GM12878 (cell line): ENCODE measurements at regions not wholly inside any gene's neighbourhood (a gene's known extent, or its start where the extent isn't known, plus 50 kb on each side); places are given as distances from the start of the nearest gene placed in this dataset.

ENCODE experiments used
- ATAC-seq: fragments of 200-7000 bp; cut with Tn5 transposase; 3 replicates; pipeline ENCODE4 v1.9.1; 2020; ENCODE audit warnings: mild to moderate bottlenecking, moderate library complexity
- BruUV-seq: library from RNA; stranded (reverse); fragments of 400-500 nt; replicated peaks from 2 replicates; lab custom pipeline; 2021; lab: Mats Ljungman, UMichigan
- CTCF ChIA-PET: fragments of 300-600 bp; sonication (Branson Sonifier 250); formaldehyde crosslinking; extraction: SDS; loops from one replicate; lab custom pipeline; 2021; ENCODE audit warnings: inconsistent platforms; lab: Yijun Ruan, JAX
- POLR2A ChIA-PET: fragments of 350-600 bp; formaldehyde crosslinking; extraction: SDS; loops from one replicate; lab custom pipeline; 2021; ENCODE audit warnings: inconsistent platforms; lab: Charles Lee
- RAD21 ChIA-PET: fragments of 300-600 bp; sonication (Branson Sonifier 250); formaldehyde crosslinking; loops from one replicate; lab custom pipeline; 2023; ENCODE audit warnings: antibody characterized with exemption; ENCODE audit not compliant: unreplicated experiment; lab: Charles Lee
- SMC1A ChIA-PET: fragments of 300-600 bp; sonication (Branson Sonifier 250); formaldehyde crosslinking; loops from one replicate; lab custom pipeline; 2023; ENCODE audit not compliant: unreplicated experiment, uncharacterized antibody; lab: Charles Lee
- DNase-seq: peaks from one replicate; pipeline ENCODE4 v3.0.0-alpha.2; 2011; ENCODE audit warnings: low read depth, low spot score
- FAIRE-seq: peaks from 3 replicates; lab custom pipeline; 2011; peaks lifted over from hg19 to GRCh38; lab: Jason Lieb, UNC
- H2AFZ ChIP-seq: 2 replicates; pipeline ENCODE4 v1.6.0; 2011; ENCODE audit warnings: low read depth, low read length, control low read depth; ENCODE audit not compliant: control insufficient read depth
- H3K27ac ChIP-seq: 2 replicates; pipeline ENCODE4 v1.5.1; 2011; ENCODE audit warnings: control low read depth; ENCODE audit not compliant: control insufficient read depth, insufficient read depth
- H3K27me3 ChIP-seq, 2 experiments: replicated peaks in 1 of 2; 2 replicates each; pipeline versions ENCODE4 v1.6.0 to v1.6.1; 2011; ENCODE audit warnings: low read length in 1 of 2; ENCODE audit not compliant: control insufficient read depth in 2 of 2, insufficient read depth in 2 of 2
- H3K36me3 ChIP-seq, 2 experiments: 2 replicates each; pipeline ENCODE4 v1.5.1; 2011; ENCODE audit warnings: low read length in 1 of 2; ENCODE audit not compliant: control insufficient read depth in 2 of 2, insufficient read depth in 2 of 2
- H3K4me1 ChIP-seq: 2 replicates; pipeline ENCODE4 v1.6.1; 2011; ENCODE audit warnings: mild to moderate bottlenecking, low read length, moderate library complexity, mixed read lengths; ENCODE audit not compliant: control insufficient read depth, insufficient read depth
- H3K4me2 ChIP-seq: 2 replicates; pipeline ENCODE4 v1.6.0; 2011; ENCODE audit warnings: control low read depth; ENCODE audit not compliant: control insufficient read depth, insufficient read depth
- H3K4me3 ChIP-seq: fragments of 200-600 bp; sonication (generic); 2 replicates; pipeline ENCODE4 v1.5.1; 2016
- H3K79me2 ChIP-seq: 2 replicates; pipeline ENCODE4 v1.6.0; 2011; ENCODE audit warnings: low read length; ENCODE audit not compliant: control insufficient read depth, insufficient read depth
- H3K9ac ChIP-seq: 2 replicates; pipeline ENCODE4 v1.8.0; 2011; ENCODE audit warnings: low read length, control low read depth, mixed read lengths; ENCODE audit not compliant: control insufficient read depth, insufficient read depth
- H3K9me3 ChIP-seq: replicated peaks from 3 replicates; pipeline ENCODE4 v1.5.1; 2011; ENCODE audit warnings: mild to moderate bottlenecking, low read length; ENCODE audit not compliant: control insufficient read depth, insufficient read depth
- H4K20me1 ChIP-seq: 2 replicates; pipeline ENCODE4 v1.6.0; 2011; ENCODE audit not compliant: control insufficient read depth, insufficient read depth
- CBX5 ChIP-seq: sonication (generic); IDR thresholded peaks from 2 replicates; pipeline ENCODE4 v1.6.1; 2016; ENCODE audit warnings: low read depth, moderate library complexity, mild to moderate bottlenecking, inconsistent platforms
- HDAC6 ChIP-seq: fragments of 200-600 bp; sonication (generic); IDR thresholded peaks from one replicate; pipeline ENCODE4 v1.8.0; 2017; ENCODE audit warnings: antibody characterized with exemption; ENCODE audit not compliant: unreplicated experiment
- IRF4 ChIP-seq: IDR thresholded peaks from 2 replicates; pipeline ENCODE4 v1.6.1; 2011; ENCODE audit warnings: low read depth, low read length
- NFXL1 ChIP-seq: fragments of 450-650 bp; IDR thresholded peaks from 2 replicates; pipeline ENCODE4 v1.6.1; 2017; ENCODE audit warnings: antibody characterized with exemption, mild to moderate bottlenecking, borderline replicate concordance
- RFX5 ChIP-seq: IDR thresholded peaks from 2 replicates; pipeline ENCODE4 v1.6.1; 2011; ENCODE audit warnings: low read depth, low read length, improper control_type of control experiment
- SIX5 ChIP-seq: IDR thresholded peaks from 2 replicates; pipeline ENCODE4 v1.6.1; 2011; ENCODE audit warnings: mild to moderate bottlenecking, low read depth, low read length, moderate library complexity; ENCODE audit not compliant: severe bottlenecking
- SMARCA5 ChIP-seq: fragments of 450-650 bp; IDR thresholded peaks from 2 replicates; pipeline ENCODE4 v1.6.1; 2017; ENCODE audit warnings: mild to moderate bottlenecking
- STAT3 ChIP-seq: IDR thresholded peaks from 2 replicates; pipeline ENCODE4 v1.6.1; 2011; ENCODE audit warnings: low read depth, low read length, improper control_type of control experiment
- TBL1XR1 ChIP-seq: IDR thresholded peaks from 2 replicates; pipeline ENCODE4 v1.6.1; 2012; ENCODE audit warnings: low read depth, low read length, improper control_type of control experiment
- YBX1 ChIP-seq: fragments of 450-650 bp; IDR thresholded peaks from 2 replicates; pipeline ENCODE4 v1.6.1; 2016; ENCODE audit warnings: antibody characterized with exemption
- WGBS: methylation state at CpG from one replicate; pipeline ENCODE4 v1.1.6; 2016; ENCODE audit warnings: low lambda C conversion rate; ENCODE audit not compliant: insufficient replicate concordance, insufficient coverage; ENCODE audit errors: missing lambda C conversion rate; 5-methylcytosine and 5-hydroxymethylcytosine counted together
- in situ Hi-C: fragments of 300-500 bp; cut with MboI; formaldehyde crosslinking; loops from 9 replicates; pipeline ENCODE4 v1.14.3; 2018; ENCODE audit warnings: mixed read lengths
- intact Hi-C: fragments of 100-400 bp; cut with micrococcal nuclease; formaldehyde crosslinking; loops from one replicate; pipeline ENCODE4 v1.14.2; 2022; ENCODE audit not compliant: unreplicated experiment
- TF ChIP-seq, protein P1 (sequence below): fragments of 450-650 bp; formaldehyde crosslinking; IDR thresholded peaks from 2 replicates; pipeline ENCODE4 v1.4.0; 2020; ENCODE audit warnings: mild to moderate bottlenecking, moderate library complexity
- TF ChIP-seq, protein P2 (sequence below): IDR thresholded peaks from 2 replicates; pipeline ENCODE4 v1.6.1; 2012; ENCODE audit warnings: low read depth, low read length, improper control_type of control experiment
- TF ChIP-seq, protein P3 (sequence below): IDR thresholded peaks from 2 replicates; pipeline ENCODE4 v1.6.1; 2011; ENCODE audit warnings: low read depth, low read length, improper control_type of control experiment, borderline replicate concordance
- TF ChIP-seq, protein P4 (sequence below): IDR thresholded peaks from 2 replicates; pipeline ENCODE4 v1.6.1; 2012; ENCODE audit warnings: low read length, inconsistent platforms

DNA sequence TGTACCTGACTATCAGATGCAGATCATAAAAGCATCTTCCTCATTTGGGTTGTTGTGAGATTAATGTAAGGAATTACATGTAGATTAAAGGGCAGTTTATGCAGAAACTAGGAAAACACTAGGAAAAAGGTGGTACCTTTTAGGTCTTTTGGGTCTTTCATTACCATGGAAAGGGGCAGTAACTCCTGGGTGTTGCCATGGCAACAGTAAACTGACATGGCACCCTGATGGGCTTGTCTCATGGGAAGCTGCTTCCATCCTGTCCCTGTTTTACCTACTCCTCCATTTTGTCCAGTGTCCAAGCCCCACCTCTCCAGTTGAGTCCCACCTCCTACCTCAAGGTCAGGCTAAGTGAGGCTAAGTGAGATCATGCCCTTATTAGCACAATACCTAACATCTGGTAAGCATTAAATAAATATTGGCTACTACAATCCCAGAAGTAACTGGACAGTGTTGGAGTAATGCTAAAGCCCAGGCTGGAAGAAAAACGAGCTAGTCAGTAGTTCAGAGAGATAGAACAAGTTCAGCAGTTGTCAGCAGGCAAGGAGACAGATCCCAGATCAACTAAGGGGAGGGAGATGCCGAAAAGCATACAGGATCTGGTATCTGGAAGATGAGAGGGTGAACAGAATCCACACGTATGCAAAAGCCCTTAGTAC lies 240.0 kb upstream of the AUTS2 start (continued):
- TF ChIP-seq, protein P1, sequence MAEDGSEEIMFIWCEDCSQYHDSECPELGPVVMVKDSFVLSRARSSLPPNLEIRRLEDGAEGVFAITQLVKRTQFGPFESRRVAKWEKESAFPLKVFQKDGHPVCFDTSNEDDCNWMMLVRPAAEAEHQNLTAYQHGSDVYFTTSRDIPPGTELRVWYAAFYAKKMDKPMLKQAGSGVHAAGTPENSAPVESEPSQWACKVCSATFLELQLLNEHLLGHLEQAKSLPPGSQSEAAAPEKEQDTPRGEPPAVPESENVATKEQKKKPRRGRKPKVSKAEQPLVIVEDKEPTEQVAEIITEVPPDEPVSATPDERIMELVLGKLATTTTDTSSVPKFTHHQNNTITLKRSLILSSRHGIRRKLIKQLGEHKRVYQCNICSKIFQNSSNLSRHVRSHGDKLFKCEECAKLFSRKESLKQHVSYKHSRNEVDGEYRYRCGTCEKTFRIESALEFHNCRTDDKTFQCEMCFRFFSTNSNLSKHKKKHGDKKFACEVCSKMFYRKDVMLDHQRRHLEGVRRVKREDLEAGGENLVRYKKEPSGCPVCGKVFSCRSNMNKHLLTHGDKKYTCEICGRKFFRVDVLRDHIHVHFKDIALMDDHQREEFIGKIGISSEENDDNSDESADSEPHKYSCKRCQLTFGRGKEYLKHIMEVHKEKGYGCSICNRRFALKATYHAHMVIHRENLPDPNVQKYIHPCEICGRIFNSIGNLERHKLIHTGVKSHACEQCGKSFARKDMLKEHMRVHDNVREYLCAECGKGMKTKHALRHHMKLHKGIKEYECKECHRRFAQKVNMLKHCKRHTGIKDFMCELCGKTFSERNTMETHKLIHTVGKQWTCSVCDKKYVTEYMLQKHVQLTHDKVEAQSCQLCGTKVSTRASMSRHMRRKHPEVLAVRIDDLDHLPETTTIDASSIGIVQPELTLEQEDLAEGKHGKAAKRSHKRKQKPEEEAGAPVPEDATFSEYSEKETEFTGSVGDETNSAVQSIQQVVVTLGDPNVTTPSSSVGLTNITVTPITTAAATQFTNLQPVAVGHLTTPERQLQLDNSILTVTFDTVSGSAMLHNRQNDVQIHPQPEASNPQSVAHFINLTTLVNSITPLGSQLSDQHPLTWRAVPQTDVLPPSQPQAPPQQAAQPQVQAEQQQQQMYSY (CRISPR knock-in tag), result no peak
- TF ChIP-seq TBL1XR1 (no peak), SIX5 (no peak), YBX1 (no peak), SMARCA5 (no peak), STAT3 (no peak)
- TF ChIP-seq, all 136 proteins: peak for 0

DNA sequence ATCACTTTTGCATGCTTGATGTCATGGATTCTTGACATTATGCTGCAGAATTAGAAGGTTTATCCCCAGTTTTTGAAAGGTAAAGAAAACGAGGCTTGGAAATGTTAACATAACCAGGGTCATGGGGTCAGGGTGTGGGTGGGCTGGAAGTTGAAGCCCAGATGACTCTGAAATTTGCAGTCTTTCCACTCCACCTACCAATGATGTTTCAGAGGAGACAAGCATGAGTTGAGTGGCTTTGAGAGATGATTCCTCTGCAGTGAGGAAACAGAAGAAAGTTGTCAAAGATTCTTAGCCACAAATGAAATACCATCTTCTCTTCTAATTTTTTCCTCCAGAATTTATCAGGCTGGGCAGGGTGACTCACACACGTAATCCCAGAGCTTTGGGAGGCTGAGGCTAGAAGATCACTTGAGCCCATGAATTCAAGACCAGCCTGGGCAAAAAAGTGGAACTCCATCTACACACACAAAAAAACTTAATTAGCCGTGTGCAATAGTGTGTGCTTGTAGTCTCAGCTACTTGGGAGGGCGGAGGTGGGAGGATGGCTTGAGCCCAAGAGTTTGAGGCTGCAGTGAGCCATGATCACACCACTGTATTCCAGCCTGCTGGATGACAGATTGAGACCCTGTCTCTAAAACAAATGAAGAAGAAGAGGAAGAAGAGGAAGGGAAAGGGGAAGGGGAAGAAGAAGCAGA lies 239.1 kb upstream of the AUTS2 start:
- ChIA-PET CTCF (no interaction called here), POLR2A (no interaction called here), SMC1A (no interaction called here), RAD21 (no interaction called here)
- no peaks in the 10 kb centered on the region for H4K20me1 ChIP-seq
- H3K27me3 ChIP-seq, result no peaks in the 10 kb centered on the region
- BruUV-seq, result no TSS peak
- no peak overlapping the region for H2AFZ ChIP-seq
- 1% methylated on average over 4 of the region's 4 CpGs for WGBS
- ATAC-seq, result no peak
- in situ Hi-C loops (no loop called here), intact Hi-C loops (no loop called here)
- H3K4me3 ChIP-seq, result no peak overlapping the region
- H3K79me2 ChIP-seq, result no peaks in the 10 kb centered on the region
- H3K4me2 ChIP-seq, result no peak overlapping the region
- no peak for DNase-seq
- no peak overlapping the region for H3K27ac ChIP-seq
- H3K9me3 ChIP-seq, result no peaks in the 10 kb centered on the region
- no peaks in the 10 kb centered on the region for H3K36me3 ChIP-seq
- FAIRE-seq, result no peak
- no peaks in the 10 kb centered on the region for H3K4me1 ChIP-seq
- H3K9ac ChIP-seq, result no peak overlapping the region
- TF ChIP-seq RFX5 (no peak), NFXL1 (no peak), IRF4 (no peak), HDAC6 (no peak), TBL1XR1 (no peak), CBX5 (no peak)
- TF ChIP-seq, protein P2, sequence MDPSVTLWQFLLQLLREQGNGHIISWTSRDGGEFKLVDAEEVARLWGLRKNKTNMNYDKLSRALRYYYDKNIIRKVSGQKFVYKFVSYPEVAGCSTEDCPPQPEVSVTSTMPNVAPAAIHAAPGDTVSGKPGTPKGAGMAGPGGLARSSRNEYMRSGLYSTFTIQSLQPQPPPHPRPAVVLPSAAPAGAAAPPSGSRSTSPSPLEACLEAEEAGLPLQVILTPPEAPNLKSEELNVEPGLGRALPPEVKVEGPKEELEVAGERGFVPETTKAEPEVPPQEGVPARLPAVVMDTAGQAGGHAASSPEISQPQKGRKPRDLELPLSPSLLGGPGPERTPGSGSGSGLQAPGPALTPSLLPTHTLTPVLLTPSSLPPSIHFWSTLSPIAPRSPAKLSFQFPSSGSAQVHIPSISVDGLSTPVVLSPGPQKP, result no peak
- TF ChIP-seq, protein P3, sequence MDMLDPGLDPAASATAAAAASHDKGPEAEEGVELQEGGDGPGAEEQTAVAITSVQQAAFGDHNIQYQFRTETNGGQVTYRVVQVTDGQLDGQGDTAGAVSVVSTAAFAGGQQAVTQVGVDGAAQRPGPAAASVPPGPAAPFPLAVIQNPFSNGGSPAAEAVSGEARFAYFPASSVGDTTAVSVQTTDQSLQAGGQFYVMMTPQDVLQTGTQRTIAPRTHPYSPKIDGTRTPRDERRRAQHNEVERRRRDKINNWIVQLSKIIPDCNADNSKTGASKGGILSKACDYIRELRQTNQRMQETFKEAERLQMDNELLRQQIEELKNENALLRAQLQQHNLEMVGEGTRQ, result no peak
- TF ChIP-seq, protein P4, sequence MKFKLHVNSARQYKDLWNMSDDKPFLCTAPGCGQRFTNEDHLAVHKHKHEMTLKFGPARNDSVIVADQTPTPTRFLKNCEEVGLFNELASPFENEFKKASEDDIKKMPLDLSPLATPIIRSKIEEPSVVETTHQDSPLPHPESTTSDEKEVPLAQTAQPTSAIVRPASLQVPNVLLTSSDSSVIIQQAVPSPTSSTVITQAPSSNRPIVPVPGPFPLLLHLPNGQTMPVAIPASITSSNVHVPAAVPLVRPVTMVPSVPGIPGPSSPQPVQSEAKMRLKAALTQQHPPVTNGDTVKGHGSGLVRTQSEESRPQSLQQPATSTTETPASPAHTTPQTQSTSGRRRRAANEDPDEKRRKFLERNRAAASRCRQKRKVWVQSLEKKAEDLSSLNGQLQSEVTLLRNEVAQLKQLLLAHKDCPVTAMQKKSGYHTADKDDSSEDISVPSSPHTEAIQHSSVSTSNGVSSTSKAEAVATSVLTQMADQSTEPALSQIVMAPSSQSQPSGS, result no peak
